GM12892 (cell line): ENCODE measurements at regions not wholly inside any gene's neighbourhood (a gene's known extent, or its start where the extent isn't known, plus 50 kb on each side); places are given as distances from the start of the nearest gene placed in this dataset.

Experiments used
- POLR2A ChIP-seq: IDR thresholded peaks from 2 replicates; pipeline ENCODE4 v1.6.1; 2011; ENCODE audit warnings: low read depth, low read length, control low read depth
- TAF1 ChIP-seq: IDR thresholded peaks from 2 replicates; pipeline ENCODE4 v1.6.1; 2011; ENCODE audit warnings: low read depth, mild to moderate bottlenecking, control low read depth, low read length, borderline replicate concordance

DNA sequence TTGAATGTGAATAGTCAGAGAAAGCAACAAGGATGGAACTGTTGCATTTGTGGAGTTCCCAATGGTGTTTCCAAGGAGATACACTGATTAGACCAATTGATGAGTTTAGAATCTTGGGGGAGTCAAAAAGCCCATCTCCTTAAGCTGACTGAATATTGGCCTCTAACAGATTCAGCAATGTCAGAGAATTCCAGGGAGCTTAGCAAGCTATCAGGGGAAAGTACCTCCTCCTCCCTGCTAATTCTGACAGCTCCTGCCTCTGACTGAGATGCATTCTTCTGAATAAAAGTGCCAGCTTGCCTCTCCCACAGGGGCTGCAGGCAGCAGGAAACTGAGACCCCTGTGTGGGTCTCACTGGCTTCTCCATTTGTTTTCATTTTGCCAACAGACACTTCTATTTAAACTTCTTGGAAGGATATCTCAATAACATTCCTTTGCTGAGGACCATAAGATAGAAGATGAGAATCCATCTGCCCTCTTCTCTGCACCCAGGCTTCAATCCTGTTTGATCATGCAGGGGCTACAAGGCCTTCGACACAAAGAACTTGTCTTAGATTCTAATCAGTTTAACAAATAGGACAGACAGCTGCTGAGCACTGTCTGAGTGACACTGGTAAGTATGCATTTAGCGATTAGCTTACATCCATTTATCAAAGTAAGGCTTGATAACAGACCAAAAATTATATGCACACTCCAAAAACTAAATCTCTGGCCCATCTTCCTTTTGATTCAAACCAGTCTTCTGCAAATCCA, 1080.8 kb downstream of the TUSC7 start:
- TF ChIP-seq POLR2A (no peak), TAF1 (no peak)
